ENCODE measurements at regions not wholly inside any gene's neighbourhood (a gene's known extent, or its start where the extent isn't known, plus 50 kb on each side); places are given as distances from the start of the nearest gene placed in this dataset.

DNA sequence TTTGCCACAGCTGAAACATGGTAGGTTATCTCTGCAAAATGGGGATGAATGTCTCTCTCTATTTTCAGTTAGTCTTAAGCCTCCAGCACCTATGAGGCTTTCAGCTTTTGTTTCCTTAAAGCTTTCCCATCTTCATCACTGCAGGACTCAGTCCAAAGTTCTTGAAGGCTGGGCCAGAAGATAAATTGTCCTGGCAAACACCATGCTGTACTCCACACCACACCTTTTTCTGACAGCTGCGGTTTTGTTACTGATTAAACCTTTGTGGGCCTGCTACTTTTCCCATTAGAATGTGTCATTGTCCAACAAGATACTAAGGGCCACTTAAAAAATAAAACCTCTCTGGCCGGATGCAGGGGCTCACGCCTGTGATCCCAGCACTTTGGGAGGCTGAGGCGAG is 87.2 kb upstream of the A1CF start:
- no peaks in the 10 kb centered on the region for H3K27me3 ChIP-seq

DNA sequence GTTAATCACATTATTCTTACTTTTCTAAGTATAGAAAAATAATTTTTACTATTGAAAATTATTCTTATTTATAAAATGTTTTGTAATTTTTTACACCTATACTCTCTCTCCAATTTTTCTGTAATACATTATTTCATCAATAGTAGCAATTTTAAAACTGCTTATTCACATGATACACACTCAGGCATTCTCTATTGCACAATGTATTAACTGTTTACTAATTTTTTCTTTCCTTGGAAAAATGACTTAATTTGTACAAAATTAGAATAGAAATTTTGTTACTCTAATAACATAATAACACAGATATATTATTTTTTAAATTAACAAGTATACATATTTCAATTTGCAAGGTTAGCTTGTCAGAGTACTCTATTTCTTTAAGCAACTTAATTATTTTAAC is 92.9 kb upstream of the PRKG1 start:
- DNase-seq, result no peak
- no peaks in the 10 kb centered on the region for H3K36me3 ChIP-seq
- ATAC-seq, result no peak
- H3K27me3 ChIP-seq, result no peaks in the 10 kb centered on the region
- H3K27ac ChIP-seq, result no peak overlapping the region
- TF ChIP-seq CTCF (IDR thresholded peaks at IDR 0.05), result no peak
- H3K4me1 ChIP-seq, result peaks cover 0 to 6% (median 0%) of the 10 kb centered on the region in 9 donors
- no peak overlapping the region for H3K4me3 ChIP-seq
- intact Hi-C loops (cut with DNase I), result no loop called here
- no peaks in the 10 kb centered on the region for H3K9me3 ChIP-seq

More for the DNA sequence above, 87.2 kb upstream of the A1CF start:
- H3K27ac ChIP-seq, result no peak overlapping the region
- H3K4me3 ChIP-seq, result no peak overlapping the region
- WGBS, 2 donors, result 60 to 67% methylated on average over 4 of the region's 4 CpGs
- intact Hi-C loops (cut with DNase I), result no loop called here
- TF ChIP-seq CTCF (IDR thresholded peaks at IDR 0.05), result no peak
- DNase-seq (no peak), ATAC-seq (no peak)
- peaks cover 0 to 10% (median 0%) of the 10 kb centered on the region in 9 donors for H3K4me1 ChIP-seq
- no peaks in the 10 kb centered on the region for H3K36me3 ChIP-seq
- peaks cover 0 to 3% (median 0%) of the 10 kb centered on the region in 11 donors for H3K9me3 ChIP-seq

- DNase-seq, result no peak
- no peaks in the 10 kb centered on the region for H3K36me3 ChIP-seq
- H3K4me1 ChIP-seq, result peaks cover 0 to 6% (median 0%) of the 10 kb centered on the region in 9 donors
- no peak overlapping the region for H3K4me3 ChIP-seq
- intact Hi-C loops (cut with DNase I), result no loop called here
- WGBS, 2 donors, result 85 to 94% methylated on average over 1 of the region's 1 CpG
- H3K27ac ChIP-seq, result no peak overlapping the region
- TF ChIP-seq CTCF (IDR thresholded peaks at IDR 0.05), result no peak
- no peak for ATAC-seq
- no peaks in the 10 kb centered on the region for H3K9me3 ChIP-seq
- no peaks in the 10 kb centered on the region for H3K27me3 ChIP-seq
Measured at GRCh38 chr10:50981904-50982303, 92.4 kb upstream of the PRKG1 start.

DNA sequence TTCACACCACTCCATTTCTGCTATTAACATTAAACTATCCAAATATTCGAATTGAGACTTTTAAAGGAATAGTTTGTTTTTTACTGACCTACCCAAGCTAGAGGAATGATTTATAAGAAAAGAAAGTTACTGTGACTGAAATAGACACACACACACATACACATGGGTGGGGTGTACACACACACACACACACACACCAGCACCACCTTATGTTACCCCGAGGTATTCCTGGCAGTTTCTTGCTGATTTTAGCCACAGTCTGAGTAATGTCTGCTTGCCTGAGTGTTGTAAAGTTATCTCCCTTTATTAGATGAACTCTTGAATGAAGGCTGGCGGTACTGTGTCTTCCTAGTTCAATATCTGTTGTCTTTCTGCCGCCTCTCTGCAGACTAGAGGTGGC is 91.3 kb upstream of the PRKG1 start:
- TF ChIP-seq CTCF (IDR thresholded peaks at IDR 0.05), result no peak
- intact Hi-C loops (cut with DNase I), result no loop called here
- peaks cover 0 to 6% (median 0%) of the 10 kb centered on the region in 9 donors for H3K4me1 ChIP-seq
- H3K27ac ChIP-seq, result no peak overlapping the region
- ATAC-seq (no peak), DNase-seq (no peak)
- no peaks in the 10 kb centered on the region for H3K36me3 ChIP-seq
- H3K4me3 ChIP-seq, result no peak overlapping the region
- no peaks in the 10 kb centered on the region for H3K27me3 ChIP-seq
- 64 to 76% methylated on average over 4 of the region's 4 CpGs for WGBS, 2 donors
- no peaks in the 10 kb centered on the region for H3K9me3 ChIP-seq
